ENCODE measurements at regions not wholly inside any gene's neighbourhood (a gene's known extent, or its start where the extent isn't known, plus 50 kb on each side); places are given as distances from the start of the nearest gene placed in this dataset.

- H3K4me1 ChIP-seq (ENCODE audit: insufficient read depth, low read length): peaks cover 1% of the 10 kb centered on the region; the same call in 1 of the 2 replicates
- H3K9ac ChIP-seq (ENCODE audit: low read depth, low read length): no peak overlapping the region
- H3K27ac ChIP-seq (ENCODE audit: low read depth, low read length): no peak overlapping the region
- H3K27me3 ChIP-seq (ENCODE audit: insufficient read depth, low read length): no peaks in the 10 kb centered on the region
- H3K4me3 ChIP-seq (ENCODE audit: low read length): no peak overlapping the region
- H3K9me3 ChIP-seq (ENCODE audit: insufficient read depth, low read depth, low read length): no peaks in the 10 kb centered on the region
- H3K36me3 ChIP-seq (ENCODE audit: insufficient read depth, low read length): no peaks in the 10 kb centered on the region
- 78% methylated on average over 1 of the region's 2 CpGs for WGBS
Measured at GRCh38 chr18:76252139-76252538, 242.9 kb downstream of the ZNF516 start.

- no peaks in the 10 kb centered on the region for H3K9me3 ChIP-seq (ENCODE audit: insufficient read depth, low read depth, low read length)
- H3K36me3 ChIP-seq (ENCODE audit: insufficient read depth, low read length): no peaks in the 10 kb centered on the region
- no peaks in the 10 kb centered on the region for H3K27me3 ChIP-seq (ENCODE audit: insufficient read depth, low read length)
- 76% methylated on average over 11 of the region's 11 CpGs for WGBS
- H3K4me1 ChIP-seq (ENCODE audit: insufficient read depth, low read length): no peaks in the 10 kb centered on the region
- H3K27ac ChIP-seq (ENCODE audit: low read depth, low read length): no peak overlapping the region
- no peak overlapping the region for H3K4me3 ChIP-seq (ENCODE audit: low read length)
- H3K9ac ChIP-seq (ENCODE audit: low read depth, low read length): no peak overlapping the region
Measured at GRCh38 chr18:76251691-76252090, 243.4 kb downstream of the ZNF516 start.

GRCh38 chr18:76246590-76246989 lies 248.5 kb downstream of the ZNF516 start:
- H3K27me3 ChIP-seq (ENCODE audit: insufficient read depth, low read length): no peaks in the 10 kb centered on the region
- H3K4me3 ChIP-seq (ENCODE audit: low read length): no peak overlapping the region
- no peaks in the 10 kb centered on the region for H3K9me3 ChIP-seq (ENCODE audit: insufficient read depth, low read depth, low read length)
- H3K4me1 ChIP-seq (ENCODE audit: insufficient read depth, low read length): no peaks in the 10 kb centered on the region
- H3K36me3 ChIP-seq (ENCODE audit: insufficient read depth, low read length): no peaks in the 10 kb centered on the region
- WGBS: 85% methylated on average over 4 of the region's 4 CpGs
- no peak overlapping the region for H3K27ac ChIP-seq (ENCODE audit: low read depth, low read length)
- H3K9ac ChIP-seq (ENCODE audit: low read depth, low read length): no peak overlapping the region

GRCh38 chr18:76234676-76235060 lies 260.4 kb downstream of the ZNF516 start:
- WGBS: 95% methylated on average over 12 of the region's 12 CpGs

GRCh38 chr18:76233876-76234675 lies 261.0 kb downstream of the ZNF516 start:
- Histone ChIP-seq H3K27me3 (ENCODE audit: insufficient read depth, low read length) (no peaks in the 10 kb centered on the region), H3K4me3 (ENCODE audit: low read length) (no peak overlapping the region), H3K36me3 (ENCODE audit: insufficient read depth, low read length) (no peaks in the 10 kb centered on the region), H3K9ac (ENCODE audit: low read depth, low read length) (no peak overlapping the region), H3K4me1 (ENCODE audit: insufficient read depth, low read length) (no peaks in the 10 kb centered on the region), H3K27ac (ENCODE audit: low read depth, low read length) (no peak overlapping the region), H3K9me3 (ENCODE audit: insufficient read depth, low read depth, low read length) (peaks cover 8% of the 10 kb centered on the region; the same call in 1 of the 2 replicates)
- 95% methylated on average over 5 of the region's 5 CpGs for WGBS

More at GRCh38 chr18:76234676-76235060, 260.4 kb downstream of the ZNF516 start:
- no peak overlapping the region for H3K9ac ChIP-seq (ENCODE audit: low read depth, low read length)
- no peaks in the 10 kb centered on the region for H3K4me1 ChIP-seq (ENCODE audit: insufficient read depth, low read length)
- peaks cover 14% of the 10 kb centered on the region for H3K9me3 ChIP-seq (ENCODE audit: insufficient read depth, low read depth, low read length)
- no peak overlapping the region for H3K27ac ChIP-seq (ENCODE audit: low read depth, low read length)
- H3K4me3 ChIP-seq (ENCODE audit: low read length): no peak overlapping the region
- H3K27me3 ChIP-seq (ENCODE audit: insufficient read depth, low read length): no peaks in the 10 kb centered on the region
- no peaks in the 10 kb centered on the region for H3K36me3 ChIP-seq (ENCODE audit: insufficient read depth, low read length)

- 78% methylated on average over 1 of the region's 1 CpG for WGBS
- Histone ChIP-seq H3K27me3 (ENCODE audit: insufficient read depth, low read length) (no peaks in the 10 kb centered on the region), H3K9me3 (ENCODE audit: insufficient read depth, low read depth, low read length) (0 out of 2 replicates have a peak, but pooled peaks cover 7% of the 10 kb centered on the region), H3K36me3 (ENCODE audit: insufficient read depth, low read length) (no peaks in the 10 kb centered on the region), H3K4me3 (ENCODE audit: low read length) (no peak overlapping the region), H3K27ac (ENCODE audit: low read depth, low read length) (no peak overlapping the region), H3K9ac (ENCODE audit: low read depth, low read length) (no peak overlapping the region), H3K4me1 (ENCODE audit: insufficient read depth, low read length) (no peaks in the 10 kb centered on the region)
Measured at GRCh38 chr18:76233406-76233805, 261.6 kb downstream of the ZNF516 start.

- 0 out of 2 replicates have a peak, but pooled peaks cover 6% of the 10 kb centered on the region for H3K9me3 ChIP-seq (ENCODE audit: insufficient read depth, low read depth, low read length)
- no peaks in the 10 kb centered on the region for H3K36me3 ChIP-seq (ENCODE audit: insufficient read depth, low read length)
- no peak overlapping the region for H3K4me3 ChIP-seq (ENCODE audit: low read length)
- H3K27ac ChIP-seq (ENCODE audit: low read depth, low read length): no peak overlapping the region
- no peaks in the 10 kb centered on the region for H3K4me1 ChIP-seq (ENCODE audit: insufficient read depth, low read length)
- 84% methylated on average over 2 of the region's 3 CpGs for WGBS
- H3K9ac ChIP-seq (ENCODE audit: low read depth, low read length): no peak overlapping the region
- no peaks in the 10 kb centered on the region for H3K27me3 ChIP-seq (ENCODE audit: insufficient read depth, low read length)
Measured at GRCh38 chr18:76232779-76233178, 262.3 kb downstream of the ZNF516 start.

- Histone ChIP-seq H3K9ac (ENCODE audit: low read depth, low read length) (no peak overlapping the region), H3K4me3 (ENCODE audit: low read length) (no peak overlapping the region), H3K4me1 (ENCODE audit: insufficient read depth, low read length) (no peaks in the 10 kb centered on the region), H3K27ac (ENCODE audit: low read depth, low read length) (no peak overlapping the region), H3K36me3 (ENCODE audit: insufficient read depth, low read length) (no peaks in the 10 kb centered on the region), H3K9me3 (ENCODE audit: insufficient read depth, low read depth, low read length) (no peaks in the 10 kb centered on the region), H3K27me3 (ENCODE audit: insufficient read depth, low read length) (no peaks in the 10 kb centered on the region)
- WGBS: 91% methylated on average over 1 of the region's 1 CpG
Measured at GRCh38 chr18:76232010-76232409, 263.0 kb downstream of the ZNF516 start.

- Histone ChIP-seq H3K27ac (ENCODE audit: low read depth, low read length) (no peak overlapping the region), H3K9me3 (ENCODE audit: insufficient read depth, low read depth, low read length) (no peaks in the 10 kb centered on the region), H3K4me1 (ENCODE audit: insufficient read depth, low read length) (no peaks in the 10 kb centered on the region), H3K4me3 (ENCODE audit: low read length) (no peak overlapping the region), H3K27me3 (ENCODE audit: insufficient read depth, low read length) (no peaks in the 10 kb centered on the region), H3K36me3 (ENCODE audit: insufficient read depth, low read length) (no peaks in the 10 kb centered on the region), H3K9ac (ENCODE audit: low read depth, low read length) (no peak overlapping the region)
- 89% methylated on average over 5 of the region's 5 CpGs for WGBS
Measured at GRCh38 chr18:76231402-76231801, 263.6 kb downstream of the ZNF516 start.

- Histone ChIP-seq H3K9me3 (ENCODE audit: insufficient read depth, low read depth, low read length) (no peaks in the 10 kb centered on the region), H3K9ac (ENCODE audit: low read depth, low read length) (no peak overlapping the region), H3K27me3 (ENCODE audit: insufficient read depth, low read length) (no peaks in the 10 kb centered on the region), H3K27ac (ENCODE audit: low read depth, low read length) (no peak overlapping the region), H3K4me1 (ENCODE audit: insufficient read depth, low read length) (no peaks in the 10 kb centered on the region), H3K4me3 (ENCODE audit: low read length) (no peak overlapping the region), H3K36me3 (ENCODE audit: insufficient read depth, low read length) (no peaks in the 10 kb centered on the region)
- WGBS: 83% methylated on average over 11 of the region's 11 CpGs
Measured at GRCh38 chr18:76230791-76231190, 264.3 kb downstream of the ZNF516 start.

- Histone ChIP-seq H3K27me3 (ENCODE audit: insufficient read depth, low read length) (no peaks in the 10 kb centered on the region), H3K9ac (ENCODE audit: low read depth, low read length) (no peak overlapping the region), H3K9me3 (ENCODE audit: insufficient read depth, low read depth, low read length) (no peaks in the 10 kb centered on the region), H3K27ac (ENCODE audit: low read depth, low read length) (no peak overlapping the region), H3K36me3 (ENCODE audit: insufficient read depth, low read length) (no peaks in the 10 kb centered on the region), H3K4me3 (ENCODE audit: low read length) (no peak overlapping the region), H3K4me1 (ENCODE audit: insufficient read depth, low read length) (no peaks in the 10 kb centered on the region)
- 73% methylated on average over 4 of the region's 7 CpGs for WGBS
Measured at GRCh38 chr18:76228716-76229115, 266.3 kb downstream of the ZNF516 start.
